A549 (cell line): ENCODE measurements at regions not wholly inside any gene's neighbourhood (a gene's known extent, or its start where the extent isn't known, plus 50 kb on each side); places are given as distances from the start of the nearest gene placed in this dataset.

Experiments
- ATAC-seq, 2 experiments: fragments of 200-7000 bp in 1 of 2; fragments of >200 bp in 1 of 2; cut with Nextera tagmentation in 1 of 2; cut with Tn5 transposase in 1 of 2; 3 replicates each; pipeline versions ENCODE4 v1.8.0 to v1.9.1; 2018 to 2020; ENCODE audit warnings: mild to moderate bottlenecking in 1 of 2, moderate library complexity in 1 of 2
- CTCF ChIA-PET: fragments of 300-600 bp; sonication (Branson Sonifier 250); formaldehyde crosslinking; extraction: SDS; loops from one replicate; lab custom pipeline; 2021; ENCODE audit warnings: antibody characterized with exemption, inconsistent platforms; lab: Yijun Ruan, JAX
- POLR2A ChIA-PET: fragments of 350-600 bp; formaldehyde crosslinking; extraction: SDS; loops from one replicate; lab custom pipeline; 2021; ENCODE audit warnings: antibody characterized with exemption, inconsistent platforms; lab: Yijun Ruan, JAX
- DNase-seq, 2 experiments: peaks; one replicate each; pipeline versions ENCODE4 v3.0.0 to v3.0.0-alpha.2; 2011 to 2016; ENCODE audit warnings: low read depth in 1 of 2, low spot score in 1 of 2
- FAIRE-seq: peaks from 2 replicates; lab custom pipeline; 2011; peaks lifted over from hg19 to GRCh38; lab: Jason Lieb, UNC
- H3K27ac ChIP-seq, 2 experiments: fragments of >200 bp; sonication (Bioruptor Twin); formaldehyde crosslinking; 3 replicates each; pipeline ENCODE4 v1.5.1; 2016 to 2017
- H3K4me1 ChIP-seq: fragments of >200 bp; sonication (Bioruptor Twin); formaldehyde crosslinking; 3 replicates; pipeline ENCODE4 v1.6.1; 2016
- H3K4me2 ChIP-seq: fragments of >200 bp; sonication (Bioruptor Twin); formaldehyde crosslinking; 3 replicates; pipeline ENCODE4 v1.6.1; 2016
- H3K4me3 ChIP-seq: fragments of >200 bp; sonication (Bioruptor Twin); formaldehyde crosslinking; 3 replicates; pipeline ENCODE4 v1.5.1; 2016
- H3K9me3 ChIP-seq: fragments of >200 bp; sonication (Bioruptor Twin); formaldehyde crosslinking; 3 replicates; pipeline ENCODE4 v1.6.1; 2016
- CEBPB ChIP-seq, 2 experiments: fragments of >200 bp in 1 of 2; sonication (Bioruptor Twin) in 1 of 2; formaldehyde crosslinking in 1 of 2; IDR thresholded peaks; 2 replicates each; pipeline ENCODE4 v1.6.1; 2012 to 2016
- EP300 ChIP-seq, 2 experiments: fragments of >200 bp; sonication (Bioruptor Twin); formaldehyde crosslinking; IDR thresholded peaks; 2 replicates in 1 of 2; 3 replicates in 1 of 2; pipeline ENCODE4 v1.6.1; 2016 to 2017
- FOSL2 ChIP-seq, 2 experiments: fragments of 450-650 bp in 1 of 2; fragments of >200 bp in 1 of 2; sonication (Bioruptor Twin) in 1 of 2; formaldehyde crosslinking; IDR thresholded peaks; 2 replicates each; pipeline versions ENCODE4 v1.5.0 to v1.6.1; 2016 to 2020; ENCODE audit warnings: mild to moderate bottlenecking in 1 of 2, moderate library complexity in 1 of 2
- HOXA7 ChIP-seq: fragments of 250-450 bp; sonication (Bioruptor Pico); IDR thresholded peaks from 2 replicates; pipeline ENCODE4 v1.5.0; 2020; ENCODE audit warnings: mild to moderate bottlenecking, moderate library complexity
- KDM1A ChIP-seq: fragments of 200-600 bp; sonication (generic); IDR thresholded peaks from 2 replicates; pipeline ENCODE4 v1.6.1; 2016; ENCODE audit warnings: low read depth, mild to moderate bottlenecking
- MAFK ChIP-seq: fragments of 450-650 bp; IDR thresholded peaks from 2 replicates; pipeline ENCODE4 v1.6.1; 2014; ENCODE audit not compliant: partially characterized antibody
- MYC ChIP-seq: IDR thresholded peaks from 2 replicates; pipeline ENCODE4 v1.6.1; 2012; ENCODE audit warnings: mild to moderate bottlenecking, inconsistent platforms, low read length, improper control_type of control experiment, borderline replicate concordance
- POLR2A ChIP-seq: IDR thresholded peaks from 2 replicates; pipeline ENCODE4 v1.6.1; 2012; ENCODE audit warnings: mild to moderate bottlenecking, low read length
- RAD21 ChIP-seq, 2 experiments: fragments of >200 bp in 1 of 2; sonication (Bioruptor Twin) in 1 of 2; formaldehyde crosslinking in 1 of 2; IDR thresholded peaks in 1 of 2; conservative IDR thresholded peaks in 1 of 2; 2 replicates in 1 of 2; 3 replicates in 1 of 2; pipeline ENCODE4 v1.6.1; 2012 to 2018; ENCODE audit warnings: inconsistent platforms in 1 of 2
- RCOR1 ChIP-seq: fragments of 150-350 bp; IDR thresholded peaks from 2 replicates; pipeline ENCODE4 v1.6.1; 2014; ENCODE audit warnings: antibody characterized with exemption, low read length, low read depth
- SMC3 ChIP-seq: fragments of >200 bp; sonication (Bioruptor Twin); formaldehyde crosslinking; IDR thresholded peaks from 3 replicates; pipeline ENCODE4 v1.6.1; 2018; ENCODE audit warnings: inconsistent platforms
- SREBF2 ChIP-seq: fragments of 450-650 bp; IDR thresholded peaks from 2 replicates; pipeline ENCODE4 v1.6.1; 2014; ENCODE audit warnings: mild to moderate bottlenecking, moderate library complexity
- TP53 ChIP-seq: fragments of 250-450 bp; sonication (Bioruptor Pico); IDR thresholded peaks from 2 replicates; pipeline ENCODE4 v1.5.0; 2021; ENCODE audit warnings: mild to moderate bottlenecking, moderate library complexity
- WGBS: methylation state at CpG from one replicate; pipeline ENCODE4 v1.1.6; 2017; ENCODE audit errors: missing lambda C conversion rate; 5-methylcytosine and 5-hydroxymethylcytosine counted together
- TF ChIP-seq, protein P1 (sequence below): fragments of 150-350 bp; IDR thresholded peaks from 2 replicates; pipeline ENCODE4 v1.6.1; 2014; ENCODE audit warnings: low read depth, mild to moderate bottlenecking, low read length
- TF ChIP-seq, protein P2 (sequence below): IDR thresholded peaks from 2 replicates; pipeline ENCODE4 v1.6.1; 2012
- TF ChIP-seq, protein P3 (sequence below): fragments of 250-450 bp; sonication (Bioruptor Pico); IDR thresholded peaks from 2 replicates; pipeline ENCODE4 v1.5.0; 2021; ENCODE audit warnings: mild to moderate bottlenecking, moderate library complexity, borderline replicate concordance
- TF ChIP-seq, protein P4 (sequence below): fragments of 250-450 bp; sonication (Bioruptor Pico); IDR thresholded peaks from 2 replicates; pipeline ENCODE4 v1.5.0; 2020; ENCODE audit warnings: low read depth, mild to moderate bottlenecking, moderate library complexity
- TF ChIP-seq, protein P5 (sequence below): IDR thresholded peaks from 2 replicates; pipeline ENCODE4 v1.6.1; 2012; ENCODE audit warnings: low read depth, borderline replicate concordance
- TF ChIP-seq, protein P6 (sequence below): fragments of 450-650 bp; IDR thresholded peaks from 2 replicates; pipeline ENCODE4 v1.6.1; 2014; ENCODE audit warnings: antibody characterized with exemption

DNA sequence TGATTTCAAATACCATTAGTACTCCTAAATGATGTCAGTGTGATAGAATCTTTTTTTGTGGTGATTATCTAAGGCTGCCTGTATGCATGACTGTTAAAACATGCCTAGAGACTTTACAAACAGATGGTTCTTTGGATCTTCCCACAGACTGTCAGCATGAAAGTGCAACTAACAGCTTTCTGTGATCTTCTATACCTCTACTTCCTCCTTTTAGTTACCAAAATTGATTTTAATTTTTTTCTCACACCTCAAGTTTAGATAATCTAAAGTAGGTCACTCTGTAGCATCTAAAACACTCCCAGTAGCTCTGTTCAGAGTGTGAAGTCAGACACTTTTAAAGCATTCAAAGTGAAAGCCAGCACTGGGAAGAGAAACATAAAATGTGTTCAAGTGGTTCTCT lies 534.5 kb downstream of the PTPRC start:
- Histone ChIP-seq H3K9me3 (no peaks in the 10 kb centered on the region), H3K4me2 (no peak overlapping the region), H3K4me1 (no peaks in the 10 kb centered on the region), H3K27ac (no peak overlapping the region)
- DNase-seq (no peak), ATAC-seq (no peak), FAIRE-seq (no peak)
- POLR2A ChIA-PET = no interaction called here
- TF ChIP-seq POLR2A = no peak
- TF ChIP-seq FOSL2 (IDR thresholded peaks at IDR 0.05) = no peak
- no peak for TF ChIP-seq FOSL2 (CRISPR knock-in tag; IDR thresholded peaks at IDR 0.05)
- TF ChIP-seq SREBF2 = no peak
- no peak for TF ChIP-seq HOXA7
- TF ChIP-seq, protein P1, sequence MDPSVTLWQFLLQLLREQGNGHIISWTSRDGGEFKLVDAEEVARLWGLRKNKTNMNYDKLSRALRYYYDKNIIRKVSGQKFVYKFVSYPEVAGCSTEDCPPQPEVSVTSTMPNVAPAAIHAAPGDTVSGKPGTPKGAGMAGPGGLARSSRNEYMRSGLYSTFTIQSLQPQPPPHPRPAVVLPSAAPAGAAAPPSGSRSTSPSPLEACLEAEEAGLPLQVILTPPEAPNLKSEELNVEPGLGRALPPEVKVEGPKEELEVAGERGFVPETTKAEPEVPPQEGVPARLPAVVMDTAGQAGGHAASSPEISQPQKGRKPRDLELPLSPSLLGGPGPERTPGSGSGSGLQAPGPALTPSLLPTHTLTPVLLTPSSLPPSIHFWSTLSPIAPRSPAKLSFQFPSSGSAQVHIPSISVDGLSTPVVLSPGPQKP = no peak
- TF ChIP-seq, protein P2, sequence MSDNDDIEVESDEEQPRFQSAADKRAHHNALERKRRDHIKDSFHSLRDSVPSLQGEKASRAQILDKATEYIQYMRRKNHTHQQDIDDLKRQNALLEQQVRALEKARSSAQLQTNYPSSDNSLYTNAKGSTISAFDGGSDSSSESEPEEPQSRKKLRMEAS = no peak
- TF ChIP-seq, protein P3, sequence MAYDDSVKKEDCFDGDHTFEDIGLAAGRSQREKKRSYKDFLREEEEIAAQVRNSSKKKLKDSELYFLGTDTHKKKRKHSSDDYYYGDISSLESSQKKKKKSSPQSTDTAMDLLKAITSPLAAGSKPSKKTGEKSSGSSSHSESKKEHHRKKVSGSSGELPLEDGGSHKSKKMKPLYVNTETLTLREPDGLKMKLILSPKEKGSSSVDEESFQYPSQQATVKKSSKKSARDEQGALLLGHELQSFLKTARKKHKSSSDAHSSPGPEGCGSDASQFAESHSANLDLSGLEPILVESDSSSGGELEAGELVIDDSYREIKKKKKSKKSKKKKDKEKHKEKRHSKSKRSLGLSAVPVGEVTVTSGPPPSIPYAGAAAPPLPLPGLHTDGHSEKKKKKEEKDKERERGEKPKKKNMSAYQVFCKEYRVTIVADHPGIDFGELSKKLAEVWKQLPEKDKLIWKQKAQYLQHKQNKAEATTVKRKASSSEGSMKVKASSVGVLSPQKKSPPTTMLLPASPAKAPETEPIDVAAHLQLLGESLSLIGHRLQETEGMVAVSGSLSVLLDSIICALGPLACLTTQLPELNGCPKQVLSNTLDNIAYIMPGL = no peak
- TF ChIP-seq RAD21 (conservative IDR thresholded peaks at IDR 0.05 in 1 of 2, IDR thresholded peaks at IDR 0.05 in 1 of 2) = no peak
- no peak for TF ChIP-seq RCOR1
- TF ChIP-seq MAFK = no peak
- no peak for TF ChIP-seq TP53 (CRISPR knock-in tag)
- TF ChIP-seq MYC = no peak
- TF ChIP-seq KDM1A = no peak
- TF ChIP-seq, all 56 proteins: peak for 0
- no peak overlapping the region for H3K4me3 ChIP-seq
- CTCF ChIA-PET = no interaction called here

DNA sequence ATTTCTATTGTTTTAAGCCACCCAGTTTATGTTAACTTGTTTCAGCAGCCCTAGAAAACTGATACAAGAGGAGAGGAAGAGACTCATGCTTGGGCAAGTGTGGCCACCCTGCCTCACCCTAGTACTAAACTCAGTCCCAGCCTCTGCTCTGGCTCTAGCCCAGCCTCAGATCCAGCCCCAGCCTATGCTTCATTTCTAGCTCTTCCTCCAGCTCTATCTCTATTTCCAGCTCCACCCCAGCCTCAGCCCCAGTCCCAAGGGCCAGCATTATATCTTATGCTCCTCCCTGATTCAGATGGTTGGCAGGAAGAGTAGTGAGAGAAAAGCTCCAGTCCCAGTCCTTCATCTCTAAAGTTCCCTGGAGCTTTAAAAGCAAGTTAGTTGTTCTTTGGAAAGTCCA lies 535.5 kb downstream of the PTPRC start:
- ChIA-PET POLR2A (no interaction called here), CTCF (no interaction called here)
- H3K27ac ChIP-seq = no peak overlapping the region
- no peaks in the 10 kb centered on the region for H3K9me3 ChIP-seq
- DNase-seq (no peak), FAIRE-seq (no peak), ATAC-seq (no peak)
- no peak overlapping the region for H3K4me3 ChIP-seq
- no peaks in the 10 kb centered on the region for H3K4me1 ChIP-seq
- TF ChIP-seq POLR2A = no peak
- TF ChIP-seq, protein P4, sequence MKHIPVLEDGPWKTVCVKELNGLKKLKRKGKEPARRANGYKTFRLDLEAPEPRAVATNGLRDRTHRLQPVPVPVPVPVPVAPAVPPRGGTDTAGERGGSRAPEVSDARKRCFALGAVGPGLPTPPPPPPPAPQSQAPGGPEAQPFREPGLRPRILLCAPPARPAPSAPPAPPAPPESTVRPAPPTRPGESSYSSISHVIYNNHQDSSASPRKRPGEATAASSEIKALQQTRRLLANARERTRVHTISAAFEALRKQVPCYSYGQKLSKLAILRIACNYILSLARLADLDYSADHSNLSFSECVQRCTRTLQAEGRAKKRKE (CRISPR knock-in tag) = no peak
- H3K4me2 ChIP-seq = no peak overlapping the region

DNA sequence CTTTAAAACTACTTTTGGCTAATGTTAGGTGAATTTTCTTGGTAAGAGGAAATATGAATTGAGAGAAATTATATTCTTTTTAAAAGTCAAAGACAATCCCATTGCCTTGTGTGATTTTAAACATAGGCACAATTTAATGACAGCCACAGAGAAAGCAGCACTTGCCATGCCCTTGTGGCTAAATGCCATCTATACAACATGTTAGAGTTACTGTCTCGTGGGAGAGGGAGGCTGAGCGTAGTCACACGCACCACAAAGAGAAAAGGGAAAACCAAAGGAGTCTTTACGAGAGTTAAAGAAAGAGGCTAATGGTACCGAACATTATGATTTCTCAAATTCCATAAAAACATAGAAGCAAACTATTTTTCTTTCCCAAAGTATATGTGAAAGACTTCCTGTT lies 537.9 kb downstream of the PTPRC start:
- Histone ChIP-seq H3K27ac (no peak overlapping the region), H3K4me2 (no peak overlapping the region), H3K9me3 (no peaks in the 10 kb centered on the region), H3K4me1 (no peaks in the 10 kb centered on the region)
- ATAC-seq (no peak), FAIRE-seq (no peak)
- POLR2A ChIA-PET = no interaction called here
- 66% methylated on average over 5 of the region's 5 CpGs for WGBS
- CTCF ChIA-PET = no interaction called here
- TF ChIP-seq, protein P5, sequence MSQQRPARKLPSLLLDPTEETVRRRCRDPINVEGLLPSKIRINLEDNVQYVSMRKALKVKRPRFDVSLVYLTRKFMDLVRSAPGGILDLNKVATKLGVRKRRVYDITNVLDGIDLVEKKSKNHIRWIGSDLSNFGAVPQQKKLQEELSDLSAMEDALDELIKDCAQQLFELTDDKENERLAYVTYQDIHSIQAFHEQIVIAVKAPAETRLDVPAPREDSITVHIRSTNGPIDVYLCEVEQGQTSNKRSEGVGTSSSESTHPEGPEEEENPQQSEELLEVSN = no peak
- TF ChIP-seq HOXA7 (no peak), EP300 (IDR thresholded peaks at IDR 0.05) (no peak), SMC3 (no peak), CEBPB (IDR thresholded peaks at IDR 0.05) (no peak), MAFK (no peak)
- TF ChIP-seq, protein P6, sequence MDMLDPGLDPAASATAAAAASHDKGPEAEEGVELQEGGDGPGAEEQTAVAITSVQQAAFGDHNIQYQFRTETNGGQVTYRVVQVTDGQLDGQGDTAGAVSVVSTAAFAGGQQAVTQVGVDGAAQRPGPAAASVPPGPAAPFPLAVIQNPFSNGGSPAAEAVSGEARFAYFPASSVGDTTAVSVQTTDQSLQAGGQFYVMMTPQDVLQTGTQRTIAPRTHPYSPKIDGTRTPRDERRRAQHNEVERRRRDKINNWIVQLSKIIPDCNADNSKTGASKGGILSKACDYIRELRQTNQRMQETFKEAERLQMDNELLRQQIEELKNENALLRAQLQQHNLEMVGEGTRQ = no peak
- TF ChIP-seq, all 56 proteins: peak for 0
- DNase-seq = no peak
- H3K4me3 ChIP-seq = no peak overlapping the region
